NCI-H82 (cell line): ENCODE measurements at regions not wholly inside any gene's neighbourhood (a gene's known extent, or its start where the extent isn't known, plus 50 kb on each side); places are given as distances from the start of the nearest gene placed in this dataset.
A peak's percentile ranks its signal among the peaks of the same experiment; 100 is the strongest.
"Not testable (repeated sequence)": the region's sequence is repeated elsewhere in the genome, so short reads cannot be mapped to it uniquely, and the experiment has no call there.

Source experiments
- DNase-seq: peaks from one replicate; lab custom pipeline; 2025; lab: John Stamatoyannopoulos, UW

GRCh38 chr20:4431446-4431845 is 182.4 kb upstream of the ADRA1D start:
- no peak for DNase-seq

GRCh38 chr20:4430826-4431225 is 181.7 kb upstream of the ADRA1D start:
- DNase-seq = not testable (repeated sequence)

- DNase-seq = no peak
These were observed 179.0 kb upstream of the ADRA1D start for GRCh38 chr20:4427940-4428586.

GRCh38 chr20:4418141-4418540 is 169.1 kb upstream of the ADRA1D start:
- no peak for DNase-seq

- DNase-seq = peak; percentile 8
These were observed 166.2 kb upstream of the ADRA1D start for GRCh38 chr20:4415281-4415680.

GRCh38 chr20:4413314-4414049 is 164.4 kb upstream of the ADRA1D start:
- DNase-seq = no peak

- DNase-seq = no peak
These were observed 163.1 kb upstream of the ADRA1D start for GRCh38 chr20:4412216-4412615.

- no peak for DNase-seq
These were observed 162.7 kb upstream of the ADRA1D start for GRCh38 chr20:4411744-4412143.

- no peak for DNase-seq
These were observed 157.5 kb upstream of the ADRA1D start for GRCh38 chr20:4406627-4407026.

GRCh38 chr20:4401601-4402000 is 152.5 kb upstream of the ADRA1D start:
- no peak for DNase-seq

- DNase-seq = no peak
These were observed 135.9 kb upstream of the ADRA1D start for GRCh38 chr20:4384961-4385360.

- DNase-seq = no peak
These were observed 134.9 kb upstream of the ADRA1D start for GRCh38 chr20:4383961-4384360.

- DNase-seq = no peak
These were observed 126.8 kb upstream of the ADRA1D start for GRCh38 chr20:4375881-4376280.

GRCh38 chr20:4373454-4373853 is 124.4 kb upstream of the ADRA1D start:
- no peak for DNase-seq

- DNase-seq = no peak
These were observed 122.7 kb upstream of the ADRA1D start for GRCh38 chr20:4371623-4372251.

GRCh38 chr20:4370851-4371250 is 121.8 kb upstream of the ADRA1D start:
- no peak for DNase-seq

- no peak for DNase-seq
These were observed 120.7 kb upstream of the ADRA1D start for GRCh38 chr20:4369798-4370124.

- no peak for DNase-seq
These were observed 120.2 kb upstream of the ADRA1D start for GRCh38 chr20:4369119-4369797.

GRCh38 chr20:4366076-4366475 is 117.0 kb upstream of the ADRA1D start:
- DNase-seq = no peak

GRCh38 chr20:4358552-4358951 is 109.5 kb upstream of the ADRA1D start:
- no peak for DNase-seq

GRCh38 chr20:4352348-4352747 is 103.3 kb upstream of the ADRA1D start:
- DNase-seq = no peak

GRCh38 chr20:4350096-4350495 is 101.0 kb upstream of the ADRA1D start:
- no peak for DNase-seq

- no peak for DNase-seq
These were observed 95.6 kb upstream of the ADRA1D start for GRCh38 chr20:4344670-4345069.
